HT-29 (cell line): ENCODE measurements at regions not wholly inside any gene's neighbourhood (a gene's known extent, or its start where the extent isn't known, plus 50 kb on each side); places are given as distances from the start of the nearest gene placed in this dataset.
"Not testable (repeated sequence)": the region's sequence is repeated elsewhere in the genome, so short reads cannot be mapped to it uniquely, and the experiment has no call there.

Experiments used
- DNase-seq: peaks from one replicate; pipeline ENCODE4 v3.0.0-alpha.2; 2015; ENCODE audit warnings: low spot score

DNA sequence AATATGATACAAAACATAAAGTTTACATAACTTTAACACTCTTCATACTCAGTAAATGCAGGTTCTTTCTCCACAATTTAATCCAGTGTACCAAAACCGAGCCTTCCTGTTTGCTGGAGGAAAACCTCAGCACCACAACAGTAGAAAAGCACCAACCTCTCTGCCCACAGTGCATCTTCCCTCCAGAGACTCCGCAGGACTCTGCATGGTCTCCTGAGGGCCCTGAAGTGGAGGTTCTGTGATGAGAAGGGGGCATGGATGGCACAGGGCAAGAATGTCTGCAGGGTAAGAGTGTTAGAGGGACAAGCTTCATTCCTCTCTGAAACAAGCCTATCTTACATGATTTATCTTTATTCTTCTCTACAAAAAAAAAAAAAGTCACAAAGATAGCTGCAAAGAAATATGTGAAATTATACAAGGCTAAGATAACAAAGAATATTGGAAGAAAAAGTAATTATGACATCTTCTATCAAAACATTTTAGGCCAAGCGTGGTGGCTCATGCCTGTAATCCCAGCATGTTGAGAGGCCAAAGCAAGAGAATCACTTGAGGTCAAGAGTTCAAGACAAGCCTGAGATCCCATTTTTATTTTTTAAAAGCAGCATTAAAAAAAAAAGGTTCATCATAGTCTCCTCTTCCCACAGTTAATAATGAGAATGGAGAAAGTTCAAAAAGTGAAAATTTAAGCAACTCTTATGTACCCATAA is 102.0 kb downstream of the VPREB1 start:
- DNase-seq, result no peak

DNA sequence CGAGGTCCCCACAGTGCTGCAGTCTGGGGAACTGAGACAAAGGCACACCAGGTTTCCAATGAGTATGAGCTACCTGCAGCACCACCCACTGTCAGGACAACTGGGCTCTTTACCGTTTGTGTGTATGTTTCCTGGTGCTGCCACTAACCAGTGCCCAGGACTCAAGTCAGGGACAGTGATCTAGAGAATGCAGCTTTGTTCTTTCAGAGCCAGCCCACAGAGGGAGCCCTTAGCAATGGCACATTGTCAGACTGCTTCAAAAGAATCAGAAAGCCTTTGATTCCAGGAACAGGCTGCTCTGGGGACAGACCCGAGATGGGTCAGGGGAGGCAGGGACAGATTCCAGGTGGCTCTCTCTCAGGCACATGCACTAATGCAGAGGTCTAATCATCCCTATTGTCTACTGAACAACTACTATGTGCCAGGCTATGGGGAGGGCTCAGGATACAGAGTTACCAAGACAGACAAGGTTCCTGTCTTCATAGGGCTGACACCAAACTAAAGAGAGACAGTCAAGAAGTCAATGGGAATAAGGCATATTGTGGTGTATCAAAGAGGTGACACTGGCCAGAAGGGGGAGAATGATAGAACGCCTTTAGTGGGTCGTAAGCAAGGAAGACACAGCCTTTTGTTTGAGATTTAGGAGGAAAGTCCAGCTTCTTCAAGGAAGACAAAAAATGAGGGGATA is 103.7 kb downstream of the VPREB1 start:
- peak; percentile 17 for DNase-seq

DNA sequence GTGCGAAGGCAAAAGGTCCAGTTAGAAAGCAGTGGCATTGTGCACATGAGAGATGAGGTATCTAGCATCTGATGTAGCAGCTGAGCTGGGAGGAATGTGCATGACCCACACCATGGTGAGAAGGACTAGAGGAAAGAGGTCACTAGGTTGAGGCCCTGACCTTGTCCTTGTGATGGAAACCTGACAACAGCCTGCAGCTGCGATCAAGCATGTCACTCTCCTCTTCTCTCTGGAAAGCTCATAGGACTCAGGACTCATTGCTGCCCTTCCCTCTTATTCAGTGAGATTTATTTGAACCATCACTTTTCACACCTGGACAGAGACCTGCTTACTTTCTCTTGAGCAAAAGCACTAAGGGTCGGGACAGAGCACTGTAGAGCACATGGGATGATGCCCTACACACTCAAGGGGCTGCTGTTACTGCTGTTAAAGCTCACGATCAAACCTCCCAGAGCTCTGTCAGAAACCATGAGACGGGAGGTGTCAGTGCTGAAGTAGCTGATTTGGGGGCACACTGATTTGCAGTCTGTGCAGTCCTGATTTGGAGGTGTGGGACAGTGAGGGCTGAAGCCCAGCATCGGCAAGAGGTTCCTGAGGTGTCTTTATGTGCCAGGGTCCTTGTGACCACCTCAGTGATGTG is 104.3 kb downstream of the VPREB1 start:
- no peak for DNase-seq

DNA sequence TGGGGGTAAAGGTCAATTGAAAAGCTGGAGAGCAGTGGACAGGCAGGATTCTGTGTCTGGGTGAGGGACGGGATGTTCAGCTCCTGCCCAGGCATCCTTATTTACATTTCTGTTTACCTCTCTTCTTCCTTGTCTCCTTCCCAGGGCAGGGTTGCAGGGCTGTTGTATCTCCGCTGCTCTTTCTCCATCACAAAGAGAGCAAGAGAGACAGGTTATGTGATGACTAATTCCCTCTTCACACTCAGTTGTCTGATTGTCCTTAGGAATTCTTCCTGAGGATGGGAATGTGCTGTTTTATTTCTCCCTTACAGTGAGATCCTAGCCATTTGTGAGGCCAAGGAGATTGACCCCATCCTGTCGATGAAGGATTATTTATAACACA is 104.9 kb downstream of the VPREB1 start:
- DNase-seq, result no peak

DNA sequence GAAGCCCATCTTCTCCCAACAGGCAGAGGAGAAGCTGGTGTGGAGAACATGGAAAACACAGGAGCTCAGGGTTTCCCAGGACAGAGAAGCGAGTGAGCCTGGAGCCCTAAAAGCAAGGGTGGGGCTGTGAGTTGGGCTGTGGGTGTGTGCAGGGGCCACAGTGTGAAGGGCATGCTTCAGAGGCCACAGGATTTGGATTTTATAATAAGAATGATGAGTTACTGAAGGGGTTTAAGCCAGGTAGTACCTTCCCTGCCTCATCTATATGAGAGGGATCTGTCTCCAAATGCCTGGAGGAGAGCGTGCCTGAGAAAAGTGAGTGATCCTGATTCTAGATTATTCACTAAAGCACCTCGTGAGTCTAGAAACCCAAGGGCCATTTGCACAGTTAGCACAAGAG is 106.8 kb downstream of the VPREB1 start:
- DNase-seq, result no peak

DNA sequence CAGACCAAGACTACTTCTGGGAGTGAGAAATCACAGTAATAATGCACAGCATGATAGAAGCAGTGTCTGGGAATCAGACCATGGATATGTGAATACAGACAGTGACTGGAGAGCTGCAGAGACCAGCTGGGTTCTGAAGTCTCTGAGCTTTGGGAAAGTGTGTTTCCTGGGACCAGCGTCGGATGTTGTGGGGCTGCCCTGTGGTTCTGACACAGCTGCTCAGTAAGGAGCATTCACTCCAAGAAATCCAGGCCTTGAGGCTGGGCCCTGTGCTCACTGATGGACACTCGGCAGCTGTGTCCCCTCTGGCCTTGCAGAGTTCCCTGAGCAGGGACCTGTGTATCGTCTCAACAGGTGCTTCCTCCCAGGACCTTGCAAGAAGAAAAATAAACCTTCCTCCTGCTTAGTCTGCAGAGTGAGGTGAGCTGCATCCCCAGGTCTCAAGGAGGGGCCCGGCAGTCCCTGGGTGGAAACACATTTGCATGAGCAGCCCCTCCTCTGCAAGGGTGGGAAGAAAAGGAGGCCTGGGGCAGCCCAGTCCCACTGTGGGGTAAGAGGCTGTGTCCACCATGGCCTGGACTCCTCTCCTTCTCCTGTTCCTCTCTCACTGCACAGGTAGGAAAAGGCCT is 107.9 kb downstream of the VPREB1 start:
- DNase-seq, result no peak

DNA sequence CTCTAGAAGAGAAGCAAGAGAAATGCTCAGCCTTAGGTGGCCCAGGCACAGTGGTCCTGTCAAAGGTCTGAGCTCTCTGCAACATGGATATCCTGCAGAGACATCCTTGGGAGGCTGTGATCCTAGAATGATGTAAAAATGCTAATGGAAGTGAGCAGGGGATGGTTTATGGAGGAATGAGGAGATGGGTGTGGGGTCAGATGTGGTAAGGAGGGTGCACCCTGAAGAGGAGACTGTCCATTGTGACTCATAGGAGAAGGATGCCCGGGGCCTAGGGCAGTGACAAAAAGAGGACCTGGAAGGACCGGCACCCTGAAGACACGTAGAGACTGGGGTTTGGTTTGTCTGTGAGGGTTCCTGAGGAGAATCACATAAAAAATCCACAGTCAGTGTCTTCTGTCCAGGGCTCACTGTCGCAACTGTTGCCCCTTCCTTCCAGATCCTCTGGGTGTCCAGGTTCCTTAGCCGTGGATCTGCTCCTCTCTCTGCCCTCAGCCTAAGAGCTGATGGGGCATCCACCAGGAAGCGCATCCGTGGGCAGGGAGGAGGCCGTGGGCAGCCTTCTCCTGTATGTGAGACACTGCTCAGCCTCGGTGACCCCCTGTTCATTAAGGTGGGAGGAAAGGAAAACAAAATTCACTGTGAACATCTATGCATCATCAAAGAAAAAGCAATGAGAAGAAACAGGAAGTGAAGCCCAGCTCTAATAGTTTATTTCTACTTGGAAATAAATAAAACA is 110.7 kb downstream of the VPREB1 start:
- DNase-seq, result no peak

DNA sequence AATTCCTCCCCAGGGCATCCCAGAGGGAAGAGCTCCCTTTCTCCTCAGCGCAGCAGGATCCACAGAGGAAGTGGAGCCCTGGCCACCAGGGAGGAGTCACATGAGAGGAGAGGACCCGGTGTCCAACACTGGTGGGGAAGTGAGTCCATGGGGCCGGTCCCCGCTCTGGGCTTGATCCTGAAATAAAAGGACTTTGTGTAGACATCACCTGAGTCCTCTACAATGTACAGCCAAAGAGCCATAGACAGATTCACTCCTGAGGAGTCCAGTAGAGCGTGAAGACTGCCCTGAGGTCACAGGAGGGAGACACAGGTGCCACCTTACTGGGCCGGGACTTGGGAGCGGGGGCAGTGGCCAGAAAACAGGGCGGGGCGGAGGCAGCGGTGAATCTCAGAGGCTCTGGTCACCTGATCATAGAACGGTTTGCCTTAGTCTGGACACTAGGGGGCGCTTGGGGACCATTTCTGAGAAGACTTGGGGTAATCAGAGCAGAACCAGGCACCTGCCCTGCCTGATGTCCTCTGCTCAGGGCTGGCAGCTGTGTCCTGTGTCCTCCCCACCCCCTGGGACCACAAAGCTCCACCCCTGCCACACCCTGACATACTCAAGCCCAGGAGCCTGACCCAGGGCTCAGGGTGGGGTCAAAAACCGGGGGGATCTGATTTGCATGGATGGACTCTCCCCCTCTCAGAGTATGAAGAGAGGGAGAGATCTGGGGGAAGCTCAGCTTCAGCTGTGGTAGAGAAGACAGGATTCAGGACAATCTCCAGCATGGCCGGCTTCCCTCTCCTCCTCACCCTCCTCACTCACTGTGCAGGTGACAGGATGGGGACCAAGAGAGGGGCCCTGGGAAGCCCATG is 112.7 kb downstream of the VPREB1 start:
- DNase-seq, result peak; percentile 79

DNA sequence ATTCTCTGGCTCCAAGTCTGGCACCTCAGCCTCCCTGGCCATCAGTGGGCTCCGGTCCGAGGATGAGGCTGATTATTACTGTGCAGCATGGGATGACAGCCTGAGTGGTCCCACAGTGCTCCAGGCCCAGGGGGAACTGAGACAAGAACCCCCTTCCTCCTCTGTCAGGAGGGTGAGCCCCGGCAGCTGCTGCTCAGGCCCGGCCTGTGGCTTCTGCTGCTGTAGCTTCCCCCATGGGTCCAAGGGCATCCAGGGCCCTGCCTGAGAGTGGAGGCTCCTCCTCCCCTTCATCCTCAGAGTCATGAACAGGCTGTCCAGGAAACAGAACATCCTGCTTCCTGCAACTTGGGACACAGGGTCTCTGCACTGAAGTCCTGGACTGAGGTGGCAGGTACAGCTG is 113.6 kb downstream of the VPREB1 start:
- DNase-seq, result no peak

DNA sequence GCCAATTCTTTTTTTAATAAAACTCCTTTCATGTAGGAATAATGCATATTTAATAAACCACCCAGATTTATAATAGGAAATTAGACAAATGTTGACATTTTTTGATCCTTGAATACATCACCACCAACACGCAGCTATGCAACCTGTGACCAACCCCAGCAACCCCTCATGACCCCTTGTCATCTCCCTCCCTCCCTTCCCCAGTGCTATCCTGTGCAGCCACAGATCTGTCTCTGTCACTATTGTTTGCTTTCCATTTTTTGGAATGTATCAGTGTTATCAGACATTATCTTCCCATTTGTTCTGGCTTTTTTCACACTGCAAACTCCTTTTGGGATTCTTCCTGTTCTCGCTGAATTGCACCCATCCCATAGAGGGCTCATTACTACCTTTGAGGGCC is 114.1 kb downstream of the VPREB1 start:
- DNase-seq, result no peak

DNA sequence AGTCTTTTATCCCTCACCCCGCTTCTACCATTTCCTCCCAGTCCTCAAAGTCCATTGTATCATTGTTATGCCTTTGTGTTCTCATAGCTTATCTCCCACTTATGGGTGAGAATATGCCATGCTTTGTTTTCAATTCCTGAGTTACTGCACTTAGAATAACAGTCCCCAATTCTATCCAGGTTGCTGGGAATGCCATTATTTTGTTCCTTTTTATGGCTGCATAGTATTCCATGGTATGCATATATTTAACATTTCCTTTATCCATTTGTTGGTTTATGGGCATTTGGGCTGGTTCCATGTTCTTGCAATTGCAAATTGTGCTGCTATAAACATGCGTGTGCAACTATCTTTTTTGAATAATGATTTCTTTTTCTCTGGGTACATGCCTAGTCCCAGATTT is 114.9 kb downstream of the VPREB1 start:
- no peak for DNase-seq

DNA sequence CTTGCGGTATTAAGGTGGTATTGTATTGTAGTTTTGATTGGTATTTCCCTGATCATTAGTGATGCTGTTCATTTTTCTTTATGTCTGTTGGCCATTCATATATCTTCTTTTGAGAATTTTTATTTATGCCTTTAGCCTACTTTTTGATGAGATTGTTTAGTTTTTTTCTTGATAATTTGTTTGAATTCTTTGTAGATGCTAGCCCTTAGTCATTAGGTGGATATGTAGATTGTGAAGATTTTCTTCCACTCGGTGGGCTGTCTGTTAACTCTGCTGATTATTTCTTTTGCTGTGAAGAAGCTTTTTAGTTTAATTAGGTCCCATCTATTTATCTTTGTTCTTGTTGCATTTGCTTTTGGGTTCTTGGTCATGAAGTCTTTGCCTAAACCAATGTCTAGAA is 115.4 kb downstream of the VPREB1 start:
- no peak for DNase-seq

DNA sequence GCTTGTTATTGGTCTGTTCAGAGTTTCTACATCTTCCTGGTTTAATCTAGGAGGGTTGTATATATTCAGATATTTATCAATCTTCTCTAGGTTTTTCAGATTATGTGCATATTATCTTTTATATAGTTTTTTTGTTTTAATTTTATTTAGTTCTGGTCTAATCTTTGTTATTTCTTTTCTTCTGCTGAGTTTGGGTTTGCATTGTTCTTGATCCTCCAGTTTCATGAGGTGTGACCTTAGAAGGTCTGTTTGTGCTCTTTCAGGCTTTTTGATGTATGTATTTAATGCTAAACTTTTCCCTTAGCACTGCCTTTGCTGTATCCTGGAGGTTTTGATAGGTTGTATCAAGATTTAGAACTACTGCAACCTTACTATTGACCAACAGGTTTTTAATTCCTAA is 117.7 kb downstream of the VPREB1 start:
- DNase-seq, result no peak

DNA sequence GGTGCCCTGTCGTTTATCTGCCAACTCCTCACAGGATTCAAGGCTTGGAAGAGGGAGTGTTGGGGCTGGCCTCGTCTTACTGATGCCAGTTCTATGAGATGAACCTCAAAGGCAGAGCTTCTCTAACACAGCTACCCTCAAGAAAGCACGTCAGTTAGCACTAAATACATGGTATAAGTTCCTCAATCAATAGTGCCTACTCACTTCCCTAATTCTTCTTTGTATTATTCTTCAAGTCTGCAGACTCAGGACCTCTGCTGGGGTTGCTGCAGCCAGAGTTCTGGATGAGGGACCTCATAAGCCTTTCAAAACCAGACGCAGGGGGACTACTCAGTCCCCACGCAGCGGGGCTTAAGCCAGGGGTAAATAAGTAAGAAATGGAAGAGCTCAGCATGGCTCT is 118.3 kb downstream of the VPREB1 start:
- DNase-seq, result no peak

DNA sequence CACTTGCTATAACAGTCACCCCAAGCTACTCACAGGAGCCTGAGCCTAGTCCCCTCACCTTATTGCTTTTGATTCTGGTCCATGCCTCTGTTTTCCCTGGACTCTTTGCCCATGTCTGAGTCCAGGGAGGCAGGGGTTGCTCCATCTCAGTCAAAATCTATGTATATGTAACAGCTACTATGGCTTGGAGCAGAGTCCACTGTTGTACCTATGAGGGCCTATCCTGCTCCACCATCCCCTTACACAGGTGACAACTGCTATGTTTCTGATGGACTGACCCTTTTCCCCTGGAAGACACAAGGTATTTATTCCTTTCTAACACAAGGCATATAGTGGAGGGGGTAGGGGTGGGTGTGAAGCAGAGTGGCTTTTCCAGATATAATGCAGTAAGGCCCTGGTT is 119.6 kb downstream of the VPREB1 start:
- no peak for DNase-seq

DNA sequence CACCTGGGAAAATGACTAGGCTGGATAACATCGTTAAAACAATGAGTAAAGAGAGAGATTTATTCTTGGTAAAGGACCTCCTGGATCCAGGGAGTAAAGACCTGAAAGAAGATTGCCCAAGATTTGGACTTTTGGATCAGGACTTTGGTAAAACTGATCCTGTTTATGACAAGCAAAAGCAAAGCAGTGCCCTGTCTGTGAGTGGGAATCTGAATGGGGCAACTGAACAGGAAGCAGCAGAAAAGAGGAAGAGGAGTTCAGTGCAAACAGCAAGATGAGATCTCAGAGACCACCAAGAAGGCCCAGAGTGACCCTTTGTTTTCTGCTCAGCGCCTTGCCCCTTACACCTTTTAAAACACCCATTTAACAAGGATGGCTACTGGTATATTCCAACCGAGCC is 122.0 kb downstream of the VPREB1 start:
- no peak for DNase-seq

DNA sequence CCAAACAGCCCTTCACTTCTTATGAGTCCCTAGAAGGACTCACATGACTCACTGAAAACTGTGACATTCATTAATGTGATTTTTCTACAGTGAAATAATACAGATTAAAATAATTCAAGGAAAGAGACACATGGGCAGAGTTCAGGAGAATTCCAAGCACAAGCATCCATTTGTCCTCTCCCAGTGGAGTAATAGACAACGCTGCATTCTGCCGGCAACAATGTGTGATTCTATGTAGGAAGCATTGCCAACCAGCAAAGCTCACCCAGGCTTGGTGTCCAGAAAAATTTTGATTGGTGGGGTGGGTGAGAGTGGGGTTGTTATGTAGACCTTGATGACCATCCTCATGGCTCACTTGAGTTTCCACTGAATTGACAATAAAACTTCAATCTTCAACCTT is 123.9 kb downstream of the VPREB1 start:
- no peak for DNase-seq

DNA sequence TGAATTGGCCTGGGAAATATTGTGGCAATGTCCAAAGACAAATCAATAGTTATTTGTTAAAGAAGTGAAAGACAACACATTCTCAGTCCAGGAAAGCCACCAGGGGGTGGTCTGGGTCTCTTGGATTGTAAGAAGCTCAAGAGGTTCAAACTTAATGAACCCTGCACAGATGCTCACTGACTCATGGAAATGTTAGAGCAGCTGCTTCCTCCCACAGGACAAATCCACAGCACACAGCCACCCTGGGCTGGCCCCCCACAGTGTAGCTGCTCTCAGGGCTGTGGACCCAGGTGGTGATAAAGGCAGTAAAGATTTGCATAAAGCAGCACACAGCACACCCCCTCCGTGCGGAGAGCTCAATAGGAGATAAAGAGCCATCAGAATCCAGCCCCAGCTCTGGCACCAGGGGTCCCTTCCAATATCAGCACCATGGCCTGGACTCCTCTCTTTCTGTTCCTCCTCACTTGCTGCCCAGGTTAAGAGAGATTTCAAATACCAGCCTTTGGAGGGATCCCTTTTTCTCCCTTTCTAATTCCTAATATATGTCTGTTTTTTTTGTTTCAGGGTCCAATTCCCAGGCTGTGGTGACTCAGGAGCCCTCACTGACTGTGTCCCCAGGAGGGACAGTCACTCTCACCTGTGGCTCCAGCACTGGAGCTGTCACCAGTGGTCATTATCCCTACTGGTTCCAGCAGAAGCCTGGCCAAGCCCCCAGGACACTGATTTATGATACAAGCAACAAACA is 124.8 kb downstream of the VPREB1 start:
- not testable (repeated sequence) for DNase-seq

DNA sequence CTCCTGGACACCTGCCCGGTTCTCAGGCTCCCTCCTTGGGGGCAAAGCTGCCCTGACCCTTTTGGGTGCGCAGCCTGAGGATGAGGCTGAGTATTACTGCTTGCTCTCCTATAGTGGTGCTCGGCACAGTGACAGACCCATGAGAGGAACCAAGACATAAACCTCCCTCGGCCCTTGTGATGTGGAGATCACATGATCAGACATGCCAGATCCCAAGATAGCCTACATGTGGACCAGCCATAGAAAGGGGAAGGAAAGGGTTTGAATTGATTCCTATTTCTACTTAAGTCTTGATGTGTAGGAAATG is 125.3 kb downstream of the VPREB1 start:
- no peak for DNase-seq

DNA sequence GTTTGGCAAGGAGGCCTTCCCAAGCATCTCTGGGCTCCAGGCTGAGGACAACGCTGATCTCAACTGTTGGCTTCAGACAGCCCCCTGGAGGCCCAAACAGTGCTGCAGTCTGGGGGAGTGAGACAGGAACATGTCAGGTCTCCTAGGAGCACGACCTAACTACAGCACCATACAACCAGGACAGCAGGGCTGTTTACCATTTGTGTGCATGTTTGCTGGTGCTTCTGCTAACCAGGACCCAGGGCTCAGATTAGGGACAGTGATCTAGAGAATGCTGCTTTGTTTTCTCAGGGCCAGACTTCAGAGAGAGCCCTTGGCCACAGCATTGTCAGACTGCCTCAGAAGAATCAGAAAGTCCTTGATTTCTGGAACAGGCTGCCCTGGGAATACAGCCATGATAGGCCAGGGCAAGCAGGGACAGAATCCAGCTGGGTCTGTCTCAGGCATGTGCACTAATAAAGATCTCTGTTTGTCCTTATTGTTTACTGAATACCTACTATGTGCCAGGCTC is 126.5 kb downstream of the VPREB1 start:
- DNase-seq, result no peak
